ENCODE measurements at regions not wholly inside any gene's neighbourhood (a gene's known extent, or its start where the extent isn't known, plus 50 kb on each side); places are given as distances from the start of the nearest gene placed in this dataset.

GRCh38 chr2:120622159-120622869 is 113.4 kb upstream of the GLI2 start:
- no peaks in the 10 kb centered on the region for H3K4me1 ChIP-seq (ENCODE audit: insufficient read depth, low read length, severe bottlenecking)
- H3K9me2 ChIP-seq (ENCODE audit: low read depth, low read length) = no peaks in the 10 kb centered on the region
- H3K4me3 ChIP-seq (ENCODE audit: low read depth, low read length, poor library complexity, severe bottlenecking) = no peak overlapping the region
- no peaks in the 10 kb centered on the region for H3K9me3 ChIP-seq (ENCODE audit: low read length)
- no peaks in the 10 kb centered on the region for H4K20me1 ChIP-seq (ENCODE audit: insufficient read depth, low read length)
- H2AFZ ChIP-seq (ENCODE audit: low read length) = no peak overlapping the region
- 0 out of 2 replicates have a peak, but pooled peaks cover 8% of the 10 kb centered on the region for H3K27me3 ChIP-seq (ENCODE audit: insufficient read depth, low read length)
- H3K4me2 ChIP-seq (ENCODE audit: low read length) = no peak overlapping the region
- H3F3A ChIP-seq (ENCODE audit: insufficient read depth, low read length) = no peaks in the 10 kb centered on the region
- TF ChIP-seq CTCF (IDR thresholded peaks at IDR 0.05; ENCODE audit: low read length) = no peak
- no peak for TF ChIP-seq EZH2 (IDR thresholded peaks at IDR 0.05; ENCODE audit: borderline replicate concordance, low read length)
- no peak overlapping the region for H3K27ac ChIP-seq (ENCODE audit: low read depth, low read length, poor library complexity, severe bottlenecking)
- no peaks in the 10 kb centered on the region for H3K79me2 ChIP-seq (ENCODE audit: insufficient read depth, low read length)
- H3K36me3 ChIP-seq (ENCODE audit: insufficient read depth, low read length) = no peaks in the 10 kb centered on the region
- no peak overlapping the region for H3K9ac ChIP-seq (ENCODE audit: low read length)

- Histone ChIP-seq H3K9ac (ENCODE audit: low read length) (no peak overlapping the region), H3K4me1 (ENCODE audit: insufficient read depth, low read length, severe bottlenecking) (no peaks in the 10 kb centered on the region), H2AFZ (ENCODE audit: low read length) (no peak overlapping the region), H3F3A (ENCODE audit: insufficient read depth, low read length) (no peaks in the 10 kb centered on the region), H3K9me3 (ENCODE audit: low read length) (no peaks in the 10 kb centered on the region), H3K9me2 (ENCODE audit: low read depth, low read length) (no peaks in the 10 kb centered on the region), H3K79me2 (ENCODE audit: insufficient read depth, low read length) (no peaks in the 10 kb centered on the region), H3K4me3 (ENCODE audit: low read depth, low read length, poor library complexity, severe bottlenecking) (no peak overlapping the region), H3K27ac (ENCODE audit: low read depth, low read length, poor library complexity, severe bottlenecking) (no peak overlapping the region), H3K27me3 (ENCODE audit: insufficient read depth, low read length) (0 out of 2 replicates have a peak, but pooled peaks cover 8% of the 10 kb centered on the region), H3K36me3 (ENCODE audit: insufficient read depth, low read length) (no peaks in the 10 kb centered on the region), H3K4me2 (ENCODE audit: low read length) (no peak overlapping the region), H4K20me1 (ENCODE audit: insufficient read depth, low read length) (no peaks in the 10 kb centered on the region)
- no peak for TF ChIP-seq EZH2 (IDR thresholded peaks at IDR 0.05; ENCODE audit: borderline replicate concordance, low read length)
- no peak for TF ChIP-seq CTCF (IDR thresholded peaks at IDR 0.05; ENCODE audit: low read length)
Observed at GRCh38 chr2:120622886-120623753, 112.5 kb upstream of the GLI2 start.

- Histone ChIP-seq H4K20me1 (ENCODE audit: insufficient read depth, low read length) (no peaks in the 10 kb centered on the region), H3K4me1 (ENCODE audit: insufficient read depth, low read length, severe bottlenecking) (no peaks in the 10 kb centered on the region), H3K27ac (ENCODE audit: low read depth, low read length, poor library complexity, severe bottlenecking) (no peak overlapping the region), H3K9ac (ENCODE audit: low read length) (no peak overlapping the region), H3K4me2 (ENCODE audit: low read length) (no peak overlapping the region), H3F3A (ENCODE audit: insufficient read depth, low read length) (no peaks in the 10 kb centered on the region), H3K79me2 (ENCODE audit: insufficient read depth, low read length) (no peaks in the 10 kb centered on the region), H3K4me3 (ENCODE audit: low read depth, low read length, poor library complexity, severe bottlenecking) (no peak overlapping the region), H3K9me2 (ENCODE audit: low read depth, low read length) (no peaks in the 10 kb centered on the region), H3K9me3 (ENCODE audit: low read length) (no peaks in the 10 kb centered on the region), H3K36me3 (ENCODE audit: insufficient read depth, low read length) (no peaks in the 10 kb centered on the region), H3K27me3 (ENCODE audit: insufficient read depth, low read length) (0 out of 2 replicates have a peak, but pooled peaks cover 8% of the 10 kb centered on the region), H2AFZ (ENCODE audit: low read length) (no peak overlapping the region)
- no peak for TF ChIP-seq CTCF (IDR thresholded peaks at IDR 0.05; ENCODE audit: low read length)
- TF ChIP-seq EZH2 (IDR thresholded peaks at IDR 0.05; ENCODE audit: borderline replicate concordance, low read length) = no peak
Observed at GRCh38 chr2:120624061-120624737, 111.5 kb upstream of the GLI2 start.

Data from OCI-LY1 (cell line).